WTC11 (cell line): ENCODE measurements at regions not wholly inside any gene's neighbourhood (a gene's known extent, or its start where the extent isn't known, plus 50 kb on each side); places are given as distances from the start of the nearest gene placed in this dataset.

Experiments used
- ATAC-seq: fragments of 200-7000 bp; cut with Tn5 transposase; 2 replicates; pipeline ENCODE4 v1.10.0; 2021; ENCODE audit warnings: mild to moderate bottlenecking, moderate library complexity
- CTCF ChIA-PET: fragments of 300-600 bp; sonication (Branson Sonifier 250); formaldehyde crosslinking; loops from one replicate; lab custom pipeline; 2021; ENCODE audit warnings: antibody characterized with exemption; lab: Charles Lee
- POLR2A ChIA-PET: fragments of 350-600 bp; sonication (Branson Sonifier 250); formaldehyde crosslinking; loops from one replicate; lab custom pipeline; 2021; ENCODE audit warnings: antibody characterized with exemption; lab: Charles Lee
- DNase-seq: peaks from one replicate; pipeline ENCODE4 v3.0.0; 2021; ENCODE audit warnings: low spot score
- H3K27ac Mint-ChIP-seq: 2 replicates; pipeline ENCODE4 v1.8.0; 2021; ENCODE audit warnings: mixed read lengths
- H3K27me3 Mint-ChIP-seq: 2 replicates; pipeline ENCODE4 v1.8.0; 2021; ENCODE audit warnings: low read depth, mild to moderate bottlenecking, moderate library complexity, mixed read lengths
- H3K36me3 Mint-ChIP-seq: 2 replicates; pipeline ENCODE4 v1.8.0; 2021; ENCODE audit warnings: mixed read lengths
- H3K4me1 Mint-ChIP-seq: 2 replicates; pipeline ENCODE4 v1.8.0; 2022; ENCODE audit warnings: mixed read lengths
- H3K4me3 Mint-ChIP-seq: 2 replicates; pipeline ENCODE4 v1.8.0; 2021; ENCODE audit warnings: mild to moderate bottlenecking, moderate library complexity, mixed read lengths
- H3K9me3 Mint-ChIP-seq: 2 replicates; pipeline ENCODE4 v1.8.0; 2021; ENCODE audit warnings: mixed read lengths
- AR ChIP-seq: fragments of 250-450 bp; sonication (Bioruptor Pico); IDR thresholded peaks from 2 replicates; pipeline ENCODE4 v1.9.0; 2021; ENCODE audit warnings: mild to moderate bottlenecking
- ATF3 ChIP-seq: sonication (generic); formaldehyde crosslinking; conservative IDR thresholded peaks from 2 replicates; pipeline ENCODE4 v1.8.1; 2022; ENCODE audit warnings: mild to moderate bottlenecking, missing genetic modification reagents
- ESRRA ChIP-seq: sonication (generic); formaldehyde crosslinking; IDR thresholded peaks from 2 replicates; pipeline ENCODE4 v1.8.1; 2022; ENCODE audit warnings: mild to moderate bottlenecking, missing genetic modification reagents, borderline replicate concordance
- GTF2I ChIP-seq: fragments of 250-450 bp; sonication (Bioruptor Pico); conservative IDR thresholded peaks from 2 replicates; pipeline ENCODE4 v1.4.0; 2021; ENCODE audit warnings: mild to moderate bottlenecking
- JAZF1 ChIP-seq: fragments of 250-450 bp; sonication (Bioruptor Pico); IDR thresholded peaks from 2 replicates; pipeline ENCODE4 v1.9.0; 2021; ENCODE audit warnings: moderate library complexity, mild to moderate bottlenecking, inconsistent platforms
- KAT7 ChIP-seq: sonication (generic); formaldehyde crosslinking; IDR thresholded peaks from 2 replicates; pipeline ENCODE4 v1.8.1; 2023; ENCODE audit warnings: missing genetic modification reagents, mild to moderate bottlenecking, borderline replicate concordance
- RORB ChIP-seq: fragments of 250-450 bp; sonication (Bioruptor Pico); IDR thresholded peaks from 2 replicates; pipeline ENCODE4 v1.9.0; 2021; ENCODE audit warnings: mild to moderate bottlenecking
- STAT6 ChIP-seq: sonication (generic); formaldehyde crosslinking; conservative IDR thresholded peaks from 2 replicates; pipeline ENCODE4 v1.8.1; 2023; ENCODE audit warnings: mild to moderate bottlenecking, low read depth, missing genetic modification reagents, moderate library complexity
- USF1 ChIP-seq: sonication (generic); formaldehyde crosslinking; IDR thresholded peaks from 2 replicates; pipeline ENCODE4 v1.8.0; 2022; ENCODE audit warnings: mild to moderate bottlenecking, missing genetic modification reagents
- ZNF317 ChIP-seq: sonication (generic); formaldehyde crosslinking; IDR thresholded peaks from 2 replicates; pipeline ENCODE4 v1.8.1; 2023; ENCODE audit warnings: low read depth, mild to moderate bottlenecking, moderate library complexity, missing genetic modification reagents, borderline replicate concordance
- ZNF396 ChIP-seq: fragments of 250-450 bp; sonication (Bioruptor Pico); IDR thresholded peaks from 2 replicates; pipeline ENCODE4 v1.8.0; 2021; ENCODE audit warnings: mild to moderate bottlenecking, moderate library complexity, borderline replicate concordance
- TF ChIP-seq, protein P1 (sequence below): sonication (generic); formaldehyde crosslinking; IDR thresholded peaks from 2 replicates; pipeline ENCODE4 v1.8.0; 2022; ENCODE audit warnings: mild to moderate bottlenecking, missing genetic modification reagents
- TF ChIP-seq, protein P2 (sequence below): sonication (generic); formaldehyde crosslinking; IDR thresholded peaks from 2 replicates; pipeline ENCODE4 v1.8.0; 2022; ENCODE audit warnings: missing genetic modification reagents

- TF ChIP-seq STAT6 (CRISPR knock-in tag), result no peak
- TF ChIP-seq ZNF317 (CRISPR knock-in tag), result no peak
- no peak for TF ChIP-seq ZNF396 (CRISPR knock-in tag)
- no peak for TF ChIP-seq JAZF1 (CRISPR knock-in tag)
- TF ChIP-seq ESRRA (CRISPR knock-in tag), result no peak
- TF ChIP-seq GTF2I (CRISPR knock-in tag), result no peak
- no peak for TF ChIP-seq ATF3 (CRISPR knock-in tag)
- TF ChIP-seq, protein P1, sequence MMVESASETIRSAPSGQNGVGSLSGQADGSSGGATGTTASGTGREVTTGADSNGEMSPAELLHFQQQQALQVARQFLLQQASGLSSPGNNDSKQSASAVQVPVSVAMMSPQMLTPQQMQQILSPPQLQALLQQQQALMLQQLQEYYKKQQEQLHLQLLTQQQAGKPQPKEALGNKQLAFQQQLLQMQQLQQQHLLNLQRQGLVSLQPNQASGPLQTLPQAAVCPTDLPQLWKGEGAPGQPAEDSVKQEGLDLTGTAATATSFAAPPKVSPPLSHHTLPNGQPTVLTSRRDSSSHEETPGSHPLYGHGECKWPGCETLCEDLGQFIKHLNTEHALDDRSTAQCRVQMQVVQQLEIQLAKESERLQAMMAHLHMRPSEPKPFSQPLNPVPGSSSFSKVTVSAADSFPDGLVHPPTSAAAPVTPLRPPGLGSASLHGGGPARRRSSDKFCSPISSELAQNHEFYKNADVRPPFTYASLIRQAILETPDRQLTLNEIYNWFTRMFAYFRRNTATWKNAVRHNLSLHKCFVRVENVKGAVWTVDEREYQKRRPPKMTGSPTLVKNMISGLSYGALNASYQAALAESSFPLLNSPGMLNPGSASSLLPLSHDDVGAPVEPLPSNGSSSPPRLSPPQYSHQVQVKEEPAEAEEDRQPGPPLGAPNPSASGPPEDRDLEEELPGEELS (CRISPR knock-in tag), result no peak
- TF ChIP-seq, protein P2, sequence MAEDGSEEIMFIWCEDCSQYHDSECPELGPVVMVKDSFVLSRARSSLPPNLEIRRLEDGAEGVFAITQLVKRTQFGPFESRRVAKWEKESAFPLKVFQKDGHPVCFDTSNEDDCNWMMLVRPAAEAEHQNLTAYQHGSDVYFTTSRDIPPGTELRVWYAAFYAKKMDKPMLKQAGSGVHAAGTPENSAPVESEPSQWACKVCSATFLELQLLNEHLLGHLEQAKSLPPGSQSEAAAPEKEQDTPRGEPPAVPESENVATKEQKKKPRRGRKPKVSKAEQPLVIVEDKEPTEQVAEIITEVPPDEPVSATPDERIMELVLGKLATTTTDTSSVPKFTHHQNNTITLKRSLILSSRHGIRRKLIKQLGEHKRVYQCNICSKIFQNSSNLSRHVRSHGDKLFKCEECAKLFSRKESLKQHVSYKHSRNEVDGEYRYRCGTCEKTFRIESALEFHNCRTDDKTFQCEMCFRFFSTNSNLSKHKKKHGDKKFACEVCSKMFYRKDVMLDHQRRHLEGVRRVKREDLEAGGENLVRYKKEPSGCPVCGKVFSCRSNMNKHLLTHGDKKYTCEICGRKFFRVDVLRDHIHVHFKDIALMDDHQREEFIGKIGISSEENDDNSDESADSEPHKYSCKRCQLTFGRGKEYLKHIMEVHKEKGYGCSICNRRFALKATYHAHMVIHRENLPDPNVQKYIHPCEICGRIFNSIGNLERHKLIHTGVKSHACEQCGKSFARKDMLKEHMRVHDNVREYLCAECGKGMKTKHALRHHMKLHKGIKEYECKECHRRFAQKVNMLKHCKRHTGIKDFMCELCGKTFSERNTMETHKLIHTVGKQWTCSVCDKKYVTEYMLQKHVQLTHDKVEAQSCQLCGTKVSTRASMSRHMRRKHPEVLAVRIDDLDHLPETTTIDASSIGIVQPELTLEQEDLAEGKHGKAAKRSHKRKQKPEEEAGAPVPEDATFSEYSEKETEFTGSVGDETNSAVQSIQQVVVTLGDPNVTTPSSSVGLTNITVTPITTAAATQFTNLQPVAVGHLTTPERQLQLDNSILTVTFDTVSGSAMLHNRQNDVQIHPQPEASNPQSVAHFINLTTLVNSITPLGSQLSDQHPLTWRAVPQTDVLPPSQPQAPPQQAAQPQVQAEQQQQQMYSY, result no peak
- no peak for TF ChIP-seq KAT7 (CRISPR knock-in tag)
These were observed 88.9 kb upstream of the SERPINE2 start (continued) for GRCh38 chr2:224127871-224128501.

- DNase-seq (no peak), ATAC-seq (no peak)
- TF ChIP-seq RORB (CRISPR knock-in tag), result no peak
- TF ChIP-seq AR, result no peak
- TF ChIP-seq USF1 (CRISPR knock-in tag), result no peak
- Mint-ChIP-seq H3K36me3 (no peaks in the 10 kb centered on the region), H3K4me1 (peaks cover 10% of the 10 kb centered on the region; the same call in 1 of the 2 replicates), H3K9me3 (peaks cover 8% of the 10 kb centered on the region), H3K4me3 (no peak overlapping the region), H3K27me3 (no peaks in the 10 kb centered on the region), H3K27ac (no peak overlapping the region)
- ChIA-PET POLR2A (no interaction called here), CTCF (interaction anchor here (1.3 kb wide), 1 partner anchor 133 kb away, joined by 3 read pairs; no protein-coding TSS in a partner anchor)
These were observed 87.4 kb upstream of the SERPINE2 start for GRCh38 chr2:224126440-224126839.
